A673 (cell line): ENCODE measurements at regions not wholly inside any gene's neighbourhood (a gene's known extent, or its start where the extent isn't known, plus 50 kb on each side); places are given as distances from the start of the nearest gene placed in this dataset.

Source experiments
- BruUV-seq: library from RNA; stranded (reverse); fragments of 400-500 nt; replicated peaks from 2 replicates; lab custom pipeline; 2021; lab: Mats Ljungman, UMichigan
- CTCF ChIA-PET: fragments of 300-600 bp; sonication (Branson Sonifier 250); formaldehyde crosslinking; loops from one replicate; lab custom pipeline; 2022; ENCODE audit warnings: antibody characterized with exemption; lab: Charles Lee
- POLR2A ChIA-PET: fragments of 300-600 bp; sonication (Branson Sonifier 250); formaldehyde crosslinking; loops from one replicate; lab custom pipeline; 2022; ENCODE audit warnings: antibody characterized with exemption; ENCODE audit not compliant: low non-redundant PET; lab: Charles Lee
- DNase-seq: peaks from one replicate; pipeline ENCODE4 v3.0.0-alpha.2; 2015; ENCODE audit warnings: low spot score
- H3K27ac ChIP-seq: fragments of 200-600 bp; sonication (generic); 2 replicates; pipeline ENCODE4 v1.5.1; 2016; ENCODE audit warnings: mixed run types, low read depth, mild to moderate bottlenecking, mixed read lengths, antibody characterized with exemption, low read length; ENCODE audit not compliant: poor library complexity, severe bottlenecking
- H3K27me3 ChIP-seq: fragments of 200-600 bp; sonication (generic); replicated peaks from 2 replicates; pipeline ENCODE4 v1.6.1; 2017; ENCODE audit warnings: mixed run types, low read depth, mild to moderate bottlenecking, mixed read lengths, antibody characterized with exemption, low read length; ENCODE audit not compliant: insufficient read depth, poor library complexity
- H3K36me3 ChIP-seq: fragments of 200-600 bp; sonication (generic); 2 replicates; pipeline ENCODE4 v1.6.1; 2016; ENCODE audit warnings: mixed run types, mild to moderate bottlenecking, mixed read lengths, antibody characterized with exemption, low read length; ENCODE audit not compliant: insufficient read depth, poor library complexity, severe bottlenecking
- H3K4me1 ChIP-seq: fragments of 200-600 bp; sonication (generic); 2 replicates; pipeline ENCODE4 v1.6.1; 2017; ENCODE audit warnings: mixed run types, mild to moderate bottlenecking, mixed read lengths, antibody characterized with exemption, low read length; ENCODE audit not compliant: insufficient read depth, poor library complexity, severe bottlenecking
- H3K4me3 ChIP-seq: fragments of 200-600 bp; sonication (generic); 2 replicates; pipeline ENCODE4 v1.5.1; 2016; ENCODE audit warnings: low read depth, mixed run types, mild to moderate bottlenecking, mixed read lengths, low read length; ENCODE audit not compliant: poor library complexity, severe bottlenecking
- H3K9me3 ChIP-seq: fragments of 200-600 bp; sonication (generic); 2 replicates; pipeline ENCODE4 v1.6.1; 2016; ENCODE audit warnings: mixed run types, low read depth, mild to moderate bottlenecking, mixed read lengths, antibody characterized with exemption, low read length; ENCODE audit not compliant: poor library complexity, severe bottlenecking
- EZH2 ChIP-seq: fragments of 200-600 bp; sonication (generic); IDR thresholded peaks from 2 replicates; pipeline ENCODE4 v1.6.1; 2017; ENCODE audit warnings: borderline replicate concordance, low read depth, mild to moderate bottlenecking, mixed read lengths, antibody characterized with exemption, low read length; ENCODE audit not compliant: poor library complexity, severe bottlenecking
- intact Hi-C: fragments of 100-400 bp; cut with micrococcal nuclease; formaldehyde crosslinking; loops from one replicate; pipeline ENCODE4 v1.10.0; 2022; ENCODE audit not compliant: unreplicated experiment
- TF ChIP-seq, protein P1 (sequence below): fragments of 300-800, 200-600 bp; sonication (generic); conservative IDR thresholded peaks from 2 replicates; pipeline ENCODE4 v1.5.1; 2017; ENCODE audit warnings: low read depth, mild to moderate bottlenecking, antibody characterized with exemption, low read length, moderate library complexity, mixed read lengths

- H3K36me3 ChIP-seq, result no peaks in the 10 kb centered on the region
- intact Hi-C loops, result no loop called here
- H3K4me1 ChIP-seq, result no peaks in the 10 kb centered on the region
- H3K9me3 ChIP-seq, result peaks cover 7% of the 10 kb centered on the region
- no peak overlapping the region for H3K4me3 ChIP-seq
- ChIA-PET CTCF (no interaction called here), POLR2A (no interaction called here)
- no peaks in the 10 kb centered on the region for H3K27me3 ChIP-seq
- no TSS peak for BruUV-seq
- H3K27ac ChIP-seq, result no peak overlapping the region
- DNase-seq, result no peak
- TF ChIP-seq EZH2, result no peak
- TF ChIP-seq, protein P1, sequence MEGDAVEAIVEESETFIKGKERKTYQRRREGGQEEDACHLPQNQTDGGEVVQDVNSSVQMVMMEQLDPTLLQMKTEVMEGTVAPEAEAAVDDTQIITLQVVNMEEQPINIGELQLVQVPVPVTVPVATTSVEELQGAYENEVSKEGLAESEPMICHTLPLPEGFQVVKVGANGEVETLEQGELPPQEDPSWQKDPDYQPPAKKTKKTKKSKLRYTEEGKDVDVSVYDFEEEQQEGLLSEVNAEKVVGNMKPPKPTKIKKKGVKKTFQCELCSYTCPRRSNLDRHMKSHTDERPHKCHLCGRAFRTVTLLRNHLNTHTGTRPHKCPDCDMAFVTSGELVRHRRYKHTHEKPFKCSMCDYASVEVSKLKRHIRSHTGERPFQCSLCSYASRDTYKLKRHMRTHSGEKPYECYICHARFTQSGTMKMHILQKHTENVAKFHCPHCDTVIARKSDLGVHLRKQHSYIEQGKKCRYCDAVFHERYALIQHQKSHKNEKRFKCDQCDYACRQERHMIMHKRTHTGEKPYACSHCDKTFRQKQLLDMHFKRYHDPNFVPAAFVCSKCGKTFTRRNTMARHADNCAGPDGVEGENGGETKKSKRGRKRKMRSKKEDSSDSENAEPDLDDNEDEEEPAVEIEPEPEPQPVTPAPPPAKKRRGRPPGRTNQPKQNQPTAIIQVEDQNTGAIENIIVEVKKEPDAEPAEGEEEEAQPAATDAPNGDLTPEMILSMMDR, result no peak
These were observed 1540.6 kb upstream of the GBE1 start for GRCh38 chr3:83302091-83302490.

DNA sequence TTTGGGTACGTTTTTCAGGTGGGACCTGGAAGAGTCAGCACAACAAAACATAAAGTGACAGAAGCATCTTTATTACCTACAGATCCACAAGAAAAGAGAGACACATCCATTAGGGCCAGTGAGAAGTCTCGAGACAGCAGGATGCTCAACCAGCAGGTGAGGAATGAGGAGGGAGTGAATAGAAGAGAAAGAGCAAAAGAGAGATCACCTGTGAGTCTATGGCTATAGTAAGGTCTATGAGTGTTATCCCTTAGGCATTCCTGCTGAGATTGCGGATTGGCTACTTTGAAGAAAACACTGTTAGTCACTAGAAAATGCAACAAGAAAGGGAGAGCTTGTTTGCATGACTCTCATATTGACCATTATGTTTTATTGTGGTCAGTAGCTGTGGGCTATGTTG lies 1556.2 kb upstream of the GBE1 start:
- no TSS peak for BruUV-seq
- no peak overlapping the region for H3K27ac ChIP-seq
- no peaks in the 10 kb centered on the region for H3K36me3 ChIP-seq
- H3K4me1 ChIP-seq, result no peaks in the 10 kb centered on the region
- DNase-seq, result no peak
- no peaks in the 10 kb centered on the region for H3K9me3 ChIP-seq
- CTCF ChIA-PET, result no interaction called here
- H3K27me3 ChIP-seq, result no peaks in the 10 kb centered on the region
- H3K4me3 ChIP-seq, result no peak overlapping the region
- TF ChIP-seq, protein P1, result no peak
- TF ChIP-seq EZH2, result no peak
- intact Hi-C loops, result no loop called here
- POLR2A ChIA-PET, result no interaction called here

DNA sequence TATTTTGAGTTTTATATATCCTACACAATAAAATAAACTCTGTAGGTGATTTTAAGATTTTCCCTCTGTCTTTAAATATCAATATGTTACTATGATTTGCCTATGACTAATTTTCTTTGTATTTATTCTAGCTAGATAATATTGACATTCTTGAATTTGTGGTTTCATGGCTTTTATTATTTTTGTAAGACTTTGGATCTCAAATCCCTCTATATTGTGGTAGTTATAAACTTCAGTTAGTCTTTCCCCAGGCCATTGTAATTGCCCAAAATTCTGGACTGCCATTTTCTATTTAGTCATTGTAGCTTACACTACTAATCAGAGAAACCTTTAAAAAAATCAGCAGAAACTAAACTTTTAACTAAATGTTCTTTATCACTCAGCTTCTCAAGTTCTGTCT lies 1559.3 kb upstream of the GBE1 start:
- peaks cover 1% of the 10 kb centered on the region for H3K9me3 ChIP-seq
- CTCF ChIA-PET, result no interaction called here
- TF ChIP-seq EZH2, result no peak
- TF ChIP-seq, protein P1, result no peak
- no peaks in the 10 kb centered on the region for H3K4me1 ChIP-seq
- intact Hi-C loops, result no loop called here
- POLR2A ChIA-PET, result no interaction called here
- no peak overlapping the region for H3K4me3 ChIP-seq
- H3K27ac ChIP-seq, result no peak overlapping the region
- no TSS peak for BruUV-seq
- no peaks in the 10 kb centered on the region for H3K36me3 ChIP-seq
- H3K27me3 ChIP-seq, result no peaks in the 10 kb centered on the region
- no peak for DNase-seq
